HT1080 (cell line): ENCODE measurements at regions not wholly inside any gene's neighbourhood (a gene's known extent, or its start where the extent isn't known, plus 50 kb on each side); places are given as distances from the start of the nearest gene placed in this dataset.

Experiments
- DNase-seq: peaks from one replicate; pipeline ENCODE4 v3.0.0-alpha.2; 2015; ENCODE audit warnings: low read depth

DNA sequence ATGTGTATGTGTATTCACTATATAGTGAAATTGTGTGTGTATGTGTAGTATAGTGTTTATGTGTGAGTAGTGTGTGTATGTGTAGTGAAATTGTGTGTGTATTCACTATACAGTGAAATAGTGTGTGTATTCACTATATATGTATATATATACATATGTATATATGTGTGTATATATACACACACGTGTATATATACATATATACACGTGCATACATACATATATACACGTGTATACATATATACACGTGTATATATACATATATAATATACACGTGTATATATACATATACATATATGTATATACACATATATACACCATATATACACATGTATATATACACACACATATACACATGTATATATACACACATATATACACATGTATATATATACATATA is 403.6 kb upstream of the TUSC1 start:
- DNase-seq = no peak

DNA sequence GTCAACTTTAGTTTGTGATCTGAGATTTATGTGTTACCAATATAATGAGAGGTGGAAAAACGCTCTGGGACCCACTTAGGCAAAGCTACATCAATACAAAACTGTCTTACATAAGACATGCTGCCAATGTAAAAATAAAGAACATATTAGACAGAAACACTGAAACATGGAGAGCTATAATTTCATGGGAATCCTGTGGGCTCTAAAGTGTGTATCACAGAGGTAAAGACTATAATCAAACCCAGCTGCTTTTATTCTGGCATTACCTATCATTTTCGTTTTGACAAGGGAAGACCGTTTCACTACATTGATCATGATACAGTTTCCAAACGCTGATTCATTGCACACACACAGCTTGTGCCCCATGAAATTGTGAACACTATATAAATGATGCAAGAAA is 400.5 kb upstream of the TUSC1 start:
- DNase-seq = no peak

DNA sequence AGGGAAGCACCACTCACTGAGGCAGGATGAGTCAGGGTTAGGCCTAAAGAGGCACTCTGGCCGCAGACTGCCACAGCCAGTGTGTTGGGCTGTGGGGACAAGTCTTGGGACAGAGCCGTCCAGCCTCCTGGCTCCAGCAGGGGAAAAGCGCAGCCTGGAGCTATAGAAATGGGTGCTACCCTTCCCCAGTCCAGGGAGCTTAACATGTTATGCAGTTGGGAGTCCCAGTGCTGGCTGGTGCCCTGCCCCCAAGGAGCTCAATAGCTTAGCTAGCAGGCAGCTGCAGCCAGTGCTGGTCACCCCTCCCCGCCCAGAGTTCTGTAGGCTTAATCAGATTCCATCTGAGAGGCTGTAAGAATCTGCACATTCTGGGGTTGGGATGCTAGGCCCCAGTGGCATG is 399.6 kb upstream of the TUSC1 start:
- DNase-seq = no peak

DNA sequence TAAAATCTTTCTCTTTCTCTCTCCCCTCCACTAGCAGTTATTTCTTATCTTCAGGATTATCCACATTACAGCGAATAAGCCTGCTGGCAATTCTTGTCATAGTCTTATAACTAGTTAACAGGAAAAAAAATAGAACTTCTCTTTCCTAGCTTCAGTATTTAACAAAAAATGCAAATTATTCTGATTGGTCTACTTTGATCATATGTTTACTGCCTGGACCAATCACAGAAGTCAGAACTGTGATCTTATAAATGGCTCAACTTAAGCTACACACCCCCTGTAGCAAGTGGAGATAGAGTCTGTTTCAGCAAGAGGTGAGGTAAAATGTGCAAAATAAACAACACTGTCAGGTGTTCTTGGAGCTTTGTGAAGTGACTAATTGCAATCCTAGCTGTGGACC is 389.4 kb upstream of the TUSC1 start:
- no peak for DNase-seq

DNA sequence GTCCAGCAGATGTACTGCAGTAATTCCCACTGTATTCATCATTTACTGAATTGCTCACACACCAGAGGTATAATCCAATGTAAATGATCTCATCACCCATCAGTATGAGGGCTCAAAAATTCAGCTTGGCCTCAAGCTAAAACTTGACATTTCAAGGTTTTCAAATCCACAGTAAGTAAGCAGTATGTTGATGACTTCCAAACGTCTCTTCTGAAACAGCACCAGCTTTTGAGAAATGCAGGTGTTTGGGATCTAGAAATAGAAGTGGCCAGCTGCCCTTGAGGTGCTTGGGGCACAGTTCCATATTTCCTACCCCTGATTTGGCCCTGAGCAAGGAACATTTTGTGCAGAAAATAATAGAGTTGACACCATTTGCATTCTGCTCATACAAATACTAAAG is 388.0 kb upstream of the TUSC1 start:
- no peak for DNase-seq

DNA sequence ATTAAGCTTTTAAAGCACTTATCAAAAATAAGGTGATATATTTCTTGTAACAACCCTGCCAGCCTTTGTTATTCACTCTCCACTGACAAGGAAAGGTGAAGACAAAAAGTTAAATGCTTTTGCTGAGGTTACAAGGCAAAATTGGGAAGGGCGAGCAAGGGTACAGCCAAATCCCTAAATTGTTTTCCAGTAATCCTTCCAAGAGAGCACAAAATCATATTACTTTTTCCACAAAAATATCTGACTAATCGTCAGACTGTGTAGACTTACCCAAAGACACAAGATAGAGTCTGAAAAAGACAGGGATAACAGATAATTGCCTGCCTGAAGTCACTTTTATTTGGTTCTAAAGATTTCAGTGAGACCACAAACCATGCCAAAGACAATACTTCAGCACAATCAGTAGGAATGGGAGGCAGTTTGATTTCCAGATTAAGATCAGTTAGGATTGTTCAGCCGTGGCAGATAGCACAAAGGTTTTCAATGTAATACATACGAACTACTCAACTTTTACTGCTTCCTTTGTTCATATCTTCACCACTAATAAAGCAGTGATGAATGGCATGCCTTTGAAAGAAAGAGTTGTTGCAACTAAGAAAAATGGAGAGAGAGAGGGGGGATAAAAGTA is 383.8 kb upstream of the TUSC1 start:
- DNase-seq = no peak

DNA sequence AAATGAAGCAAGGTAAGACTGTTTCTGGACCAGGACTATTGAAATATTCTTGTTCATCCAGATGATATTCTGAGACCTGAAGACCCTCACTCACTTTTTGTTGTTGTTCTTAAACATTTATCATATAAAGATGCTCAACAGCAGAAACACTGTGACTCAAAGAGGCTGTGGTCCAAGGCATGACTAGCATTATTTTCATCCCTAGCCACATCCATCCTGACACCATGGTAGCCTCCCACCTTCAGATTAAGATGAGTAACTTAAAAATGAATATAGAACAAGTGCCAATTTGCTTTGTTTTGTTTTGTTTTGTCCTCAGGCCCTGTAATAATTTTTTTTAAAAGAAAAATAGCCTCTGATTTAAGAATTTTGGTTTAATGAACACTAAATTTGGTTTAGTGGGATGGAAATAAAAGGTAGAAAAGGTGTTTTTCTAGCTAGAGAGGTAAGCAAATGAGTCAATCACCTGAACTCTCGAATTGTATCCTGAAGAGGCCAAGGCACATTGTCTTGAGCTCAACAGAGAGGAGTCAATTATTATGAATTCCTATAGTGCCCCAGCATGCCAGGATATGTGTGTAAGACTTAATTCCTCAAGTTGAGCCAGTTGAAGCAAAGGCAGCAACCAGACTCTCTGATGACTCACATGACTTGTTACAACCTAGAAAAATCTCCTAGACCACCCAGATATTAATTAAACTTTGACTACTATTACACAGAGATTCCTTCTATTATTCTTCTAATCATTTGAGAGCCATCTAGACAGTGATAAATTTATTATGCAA is 380.1 kb upstream of the TUSC1 start:
- no peak for DNase-seq

DNA sequence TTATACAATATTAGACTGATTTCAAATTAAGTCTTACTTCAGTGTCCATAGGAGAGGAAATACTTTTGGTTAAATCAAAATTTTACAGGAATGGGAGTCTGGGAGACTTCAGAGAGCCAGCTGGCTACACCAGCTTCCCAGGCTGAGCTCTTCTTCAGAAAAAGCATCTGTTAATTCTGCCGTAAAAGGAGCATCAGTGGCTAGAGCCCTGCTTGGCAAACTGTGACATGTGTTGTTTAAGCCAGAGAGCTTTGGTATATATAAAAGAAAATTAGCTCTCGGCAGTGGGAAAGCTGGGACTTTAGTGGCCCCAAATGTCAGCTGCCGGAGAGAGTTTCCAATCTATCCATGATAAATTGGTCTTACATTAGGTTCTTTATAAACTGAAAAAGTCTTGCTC is 378.8 kb upstream of the TUSC1 start:
- no peak for DNase-seq

DNA sequence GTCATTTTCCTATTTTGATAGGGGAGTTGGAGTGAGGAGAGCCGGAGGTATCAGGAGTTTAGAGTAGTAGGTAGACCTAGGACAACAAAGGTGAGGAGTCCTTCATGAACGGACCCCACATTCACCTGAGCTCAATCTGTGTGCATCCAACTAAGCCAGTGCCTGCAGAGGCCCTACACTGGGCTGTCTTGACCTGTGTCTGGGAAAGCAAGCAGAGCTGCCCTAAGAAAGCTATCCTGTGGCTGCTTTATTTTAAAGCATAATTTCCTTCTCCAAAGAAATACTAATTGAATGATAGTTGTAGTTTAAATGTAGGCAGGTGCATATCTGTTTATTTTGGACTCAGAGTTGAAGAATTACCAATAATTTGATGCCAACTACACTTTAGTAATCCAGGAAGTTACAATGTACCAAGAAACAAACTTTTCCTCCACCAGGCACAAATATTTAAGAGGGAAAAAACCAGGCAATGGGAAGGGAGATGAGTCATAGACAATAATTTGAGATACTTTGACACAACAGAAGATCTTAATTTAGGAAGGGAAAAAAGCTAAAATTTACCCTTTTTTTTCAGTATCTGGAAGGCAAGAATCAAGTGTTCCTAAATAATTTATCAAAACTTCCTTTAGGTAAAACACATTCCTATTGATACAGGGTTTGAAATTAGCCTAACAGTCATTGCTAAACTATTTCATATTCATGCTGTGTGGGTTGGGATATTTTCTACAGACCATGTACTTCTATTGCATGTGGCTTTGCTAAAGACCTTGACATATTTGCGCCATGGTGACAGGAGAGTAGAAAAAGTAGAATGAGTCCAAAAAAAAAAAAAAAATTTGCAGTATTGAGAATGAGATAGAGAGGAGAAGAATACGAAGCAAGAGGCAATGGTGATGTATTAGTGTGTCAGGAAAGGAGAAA is 376.6 kb upstream of the TUSC1 start:
- DNase-seq = peak; percentile 33

DNA sequence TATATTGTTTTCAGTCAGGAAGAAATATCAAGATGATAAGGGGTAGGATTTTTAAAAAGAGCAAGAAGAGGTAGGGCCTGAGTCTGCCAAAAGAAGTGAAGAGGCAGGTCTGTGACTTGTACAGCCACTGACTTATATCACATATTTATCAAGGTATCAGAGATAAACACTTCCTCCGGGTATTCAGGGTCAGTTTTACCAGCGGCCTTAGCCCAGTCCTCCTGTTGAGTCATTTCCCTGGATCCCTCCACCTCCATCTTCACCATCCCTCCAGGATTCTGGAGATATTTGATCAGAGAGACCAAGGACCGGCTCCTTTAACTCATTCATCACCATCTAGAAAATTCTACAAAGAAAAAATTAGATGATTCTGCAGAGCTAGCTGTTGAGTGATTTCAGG is 375.7 kb upstream of the TUSC1 start:
- DNase-seq = no peak

DNA sequence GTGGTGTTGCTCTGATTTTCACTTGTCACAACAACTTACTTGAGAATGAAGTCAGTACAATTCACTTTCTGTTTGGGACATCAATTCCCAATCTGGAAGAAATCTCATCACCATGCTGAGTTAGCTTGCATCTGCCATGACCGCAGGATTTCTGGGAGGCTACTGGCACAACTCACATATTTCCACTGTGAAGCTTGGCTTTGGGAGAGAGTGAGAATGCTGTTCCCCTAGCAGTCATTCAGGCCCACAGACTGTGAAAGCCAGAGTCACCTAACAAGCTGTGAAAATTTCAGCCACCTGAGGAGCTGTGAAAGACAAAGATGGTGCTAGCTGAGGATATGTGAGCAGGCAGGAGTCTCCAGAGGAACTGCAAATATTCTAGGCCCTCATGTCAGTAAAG is 365.2 kb upstream of the TUSC1 start:
- DNase-seq = no peak

DNA sequence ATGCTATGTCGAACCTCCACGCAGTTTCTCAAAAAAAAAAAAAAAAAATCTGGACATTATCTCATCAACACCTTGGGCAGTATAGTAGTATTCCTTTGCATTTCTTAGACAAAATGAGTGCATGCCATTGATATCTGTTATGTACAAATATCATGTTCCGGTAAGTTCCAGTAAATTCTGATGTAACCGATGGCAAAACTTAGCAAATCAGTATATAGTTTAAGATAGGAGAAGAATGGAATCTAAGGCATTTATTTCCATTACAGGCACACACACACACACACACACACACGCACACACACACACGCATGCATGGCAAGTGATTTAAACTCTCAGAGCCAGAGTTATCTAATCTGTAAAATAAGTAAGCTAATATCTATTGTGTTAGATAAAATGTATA is 356.5 kb upstream of the TUSC1 start:
- no peak for DNase-seq

DNA sequence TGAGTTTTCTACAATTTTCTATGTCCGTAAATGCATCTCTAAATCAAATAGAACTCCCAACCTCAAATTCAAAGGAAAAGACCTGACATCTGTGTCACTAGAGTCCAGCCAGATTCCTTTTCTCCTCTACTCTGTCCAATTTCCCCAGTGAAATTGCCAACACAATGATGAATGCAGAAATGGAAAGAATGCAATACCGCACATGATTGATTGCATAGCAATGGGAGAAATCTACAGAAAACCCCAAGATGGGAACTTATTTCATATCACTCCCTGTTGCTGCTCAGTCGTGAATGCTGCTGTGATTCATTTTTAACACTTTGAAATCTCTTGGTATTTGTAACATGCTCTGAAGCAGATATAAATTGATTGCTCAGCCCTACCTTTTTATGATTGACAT is 355.1 kb upstream of the TUSC1 start:
- DNase-seq = no peak

DNA sequence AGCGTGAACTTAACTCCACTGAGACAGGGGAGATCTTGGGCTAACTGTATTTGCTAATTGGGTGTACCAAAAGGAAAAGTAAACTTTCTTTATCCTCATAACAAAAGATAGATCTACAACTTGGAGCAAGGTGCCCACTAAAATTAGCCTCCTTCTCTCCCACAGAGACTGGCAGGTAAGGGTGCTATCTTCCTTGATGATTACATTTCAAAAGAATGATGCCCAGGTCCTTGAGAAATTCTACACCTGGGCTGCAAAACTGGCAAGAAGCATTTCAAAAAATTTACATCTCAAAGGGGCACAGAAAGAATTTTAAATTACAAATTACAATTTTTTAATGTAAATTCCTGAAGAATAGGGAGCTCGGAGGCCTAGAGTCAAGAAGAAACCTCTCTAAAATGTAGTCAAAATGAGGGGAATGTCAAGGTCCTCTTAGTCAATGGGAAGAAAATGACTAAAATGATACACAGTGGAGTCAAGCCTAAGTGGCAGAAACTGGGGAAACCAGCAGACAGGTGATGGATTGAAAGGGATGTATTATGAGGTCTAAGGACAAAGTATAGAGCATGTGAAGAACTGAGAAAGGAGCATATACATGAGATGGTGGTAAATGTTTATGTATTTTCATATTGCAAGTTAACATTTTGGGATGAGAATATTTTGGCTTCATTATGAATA is 348.3 kb upstream of the TUSC1 start:
- DNase-seq = no peak

DNA sequence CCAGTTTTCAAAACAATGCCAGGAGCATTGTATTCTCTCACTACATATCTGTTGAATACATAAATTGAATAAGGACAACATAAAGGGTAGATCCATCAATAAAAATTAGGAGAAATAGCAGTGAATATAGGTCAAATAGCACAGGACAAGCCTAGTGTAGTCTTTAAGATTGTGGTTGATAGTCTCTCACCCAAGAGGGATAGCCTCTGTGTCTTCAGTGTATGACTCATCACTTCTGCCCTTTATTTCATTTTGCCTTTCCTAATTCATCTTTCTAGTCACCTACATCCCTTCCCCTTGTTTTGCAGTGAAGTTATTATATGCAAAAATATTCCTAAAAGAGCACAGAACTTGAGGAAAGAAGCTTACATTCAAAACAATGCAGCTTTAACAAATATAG is 335.0 kb upstream of the TUSC1 start:
- peak; percentile 59 for DNase-seq

DNA sequence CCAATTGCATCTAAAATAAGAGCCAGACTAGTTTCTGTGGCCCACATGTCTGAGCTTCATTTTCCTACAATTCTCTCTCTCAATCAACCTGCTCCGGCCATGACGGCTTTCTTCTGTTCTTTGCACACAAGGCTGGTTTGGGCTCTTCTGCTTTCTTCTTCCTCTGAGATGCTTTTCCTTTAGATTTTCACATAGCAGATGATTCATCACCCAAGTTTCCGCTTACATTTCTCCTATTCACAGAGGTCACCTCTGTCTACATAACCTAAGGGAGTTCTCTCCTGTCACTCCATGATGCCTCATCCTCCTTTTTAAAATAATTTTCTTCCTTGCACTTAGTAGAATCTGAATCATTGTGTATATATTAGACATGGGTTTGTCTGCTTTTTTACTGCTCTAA is 334.6 kb upstream of the TUSC1 start:
- peak; percentile 93 for DNase-seq

DNA sequence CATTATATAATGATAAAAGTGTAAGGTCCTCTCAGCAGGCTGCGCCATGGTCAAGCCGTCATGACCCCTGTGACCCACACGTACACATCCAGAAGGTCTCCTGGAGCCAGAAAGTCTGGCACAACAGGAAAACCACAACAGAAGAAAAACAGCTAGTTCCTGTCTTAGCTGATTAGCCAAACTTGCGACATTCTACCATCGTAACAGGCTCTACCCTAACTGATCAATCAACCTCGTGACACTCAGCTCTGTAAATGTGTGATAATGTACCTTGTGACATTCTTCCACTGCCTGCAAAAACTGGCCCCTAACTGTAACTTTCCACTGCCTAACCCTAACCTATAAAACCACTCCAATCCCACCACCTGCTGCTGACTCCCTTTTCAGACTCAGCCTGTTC is 316.4 kb upstream of the TUSC1 start:
- no peak for DNase-seq

DNA sequence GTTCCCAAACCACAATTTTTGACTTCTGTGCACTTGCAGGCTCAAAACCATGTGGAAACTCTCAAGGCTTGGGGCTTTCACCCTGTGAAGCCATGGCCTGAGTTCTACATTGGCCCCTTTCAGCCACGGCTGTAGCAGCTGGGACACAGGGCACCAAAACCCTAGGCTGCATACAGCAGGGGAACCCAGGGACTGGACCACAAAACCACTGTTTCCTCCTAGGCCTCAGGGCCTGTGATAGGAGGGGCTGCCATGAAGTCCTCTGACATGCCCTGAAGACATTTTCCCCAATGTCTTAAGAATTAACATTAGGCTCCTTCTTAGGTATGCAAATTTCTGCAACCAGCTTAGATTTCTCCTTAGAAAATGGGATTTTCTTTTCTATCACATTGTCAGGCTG is 312.1 kb upstream of the TUSC1 start:
- DNase-seq = no peak

DNA sequence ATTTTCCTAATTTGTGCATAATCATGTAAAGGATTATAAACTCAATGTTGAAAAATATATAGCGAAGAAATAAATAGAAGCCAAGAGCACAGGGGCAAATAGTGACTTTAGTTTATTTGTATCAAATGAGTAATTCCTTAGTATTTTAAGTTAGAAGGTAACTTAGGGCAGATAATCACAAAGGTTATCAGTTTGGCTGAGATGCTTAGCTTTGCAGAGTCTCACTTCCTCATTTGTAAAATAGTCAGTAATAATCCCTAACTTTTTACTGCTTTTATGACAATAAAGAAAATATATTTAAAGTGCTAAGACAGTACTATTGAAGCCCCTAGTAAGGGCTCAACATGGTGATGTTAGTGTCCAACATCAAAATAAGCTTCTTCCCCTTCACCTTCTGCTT is 297.4 kb upstream of the TUSC1 start:
- DNase-seq = no peak

DNA sequence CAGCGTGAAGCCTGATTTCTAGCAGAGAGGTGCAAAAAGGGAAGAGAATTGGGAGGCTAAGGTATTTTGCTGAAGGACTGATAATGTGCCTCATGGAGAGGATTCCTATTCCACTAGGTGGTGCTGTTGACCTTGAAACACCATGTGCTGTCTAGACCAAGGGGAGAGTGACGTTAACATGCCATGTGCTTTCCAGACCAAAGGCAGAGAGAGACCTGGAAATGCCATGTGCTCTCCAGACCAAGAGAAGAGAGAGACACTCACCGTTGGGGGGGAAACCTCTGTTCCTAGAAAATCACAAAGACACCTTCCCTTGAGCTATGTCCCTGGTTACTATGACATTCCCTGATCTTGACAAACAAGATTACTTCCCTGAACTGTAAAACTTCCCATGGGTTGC is 286.0 kb upstream of the TUSC1 start:
- peak; percentile 75 for DNase-seq

DNA sequence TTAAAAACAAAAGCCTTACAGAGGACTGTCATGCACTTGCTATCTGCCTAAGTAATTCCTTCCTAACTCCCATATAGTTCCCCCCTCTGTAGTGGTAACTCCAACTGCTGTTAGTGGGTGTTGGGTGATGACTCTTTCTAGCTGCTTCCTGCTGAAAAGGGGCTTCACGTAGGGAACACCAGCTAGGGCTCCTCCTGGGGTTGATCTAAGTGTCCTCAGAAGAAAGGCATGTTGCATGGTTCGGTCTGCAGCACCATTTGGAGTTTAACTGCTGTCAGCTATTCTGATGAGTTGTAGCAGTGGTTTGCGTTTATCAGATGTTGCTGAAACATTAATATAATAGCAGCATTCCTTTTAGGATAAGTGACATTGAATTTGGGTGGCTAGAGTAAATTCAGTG is 281.9 kb upstream of the TUSC1 start:
- DNase-seq = no peak

DNA sequence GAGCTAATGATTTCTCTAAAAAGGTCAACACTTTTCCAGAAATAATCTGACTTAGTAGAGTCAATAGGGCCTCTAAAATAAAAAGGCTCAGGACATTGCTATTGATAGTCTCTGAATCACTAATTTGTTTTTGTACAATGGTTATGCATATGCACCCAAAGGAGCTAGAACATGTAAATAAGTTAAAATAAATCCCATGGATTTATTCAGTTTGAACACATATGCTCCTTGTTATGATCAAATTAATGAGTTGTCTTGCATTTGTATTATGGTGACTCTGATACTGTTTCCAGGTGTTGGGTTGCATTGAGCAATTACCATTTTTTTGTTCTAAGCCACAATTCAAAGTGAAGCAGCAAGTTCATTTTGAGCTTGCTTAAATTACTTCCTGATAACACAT is 276.0 kb upstream of the TUSC1 start:
- DNase-seq = no peak
